Ishikawa (cell line): ENCODE measurements at regions not wholly inside any gene's neighbourhood (a gene's known extent, or its start where the extent isn't known, plus 50 kb on each side); places are given as distances from the start of the nearest gene placed in this dataset.

Experiments used
- FOXM1 ChIP-seq: IDR thresholded peaks from 2 replicates; pipeline ENCODE4 v1.6.1; 2012; ENCODE audit warnings: low read depth, borderline replicate concordance
- RAD21 ChIP-seq: IDR thresholded peaks from 2 replicates; pipeline ENCODE4 v1.6.1; 2012; ENCODE audit warnings: low read depth
- TF ChIP-seq, protein P1 (sequence below): IDR thresholded peaks from 2 replicates; pipeline ENCODE4 v1.6.1; 2012; ENCODE audit warnings: low read depth, mild to moderate bottlenecking

DNA sequence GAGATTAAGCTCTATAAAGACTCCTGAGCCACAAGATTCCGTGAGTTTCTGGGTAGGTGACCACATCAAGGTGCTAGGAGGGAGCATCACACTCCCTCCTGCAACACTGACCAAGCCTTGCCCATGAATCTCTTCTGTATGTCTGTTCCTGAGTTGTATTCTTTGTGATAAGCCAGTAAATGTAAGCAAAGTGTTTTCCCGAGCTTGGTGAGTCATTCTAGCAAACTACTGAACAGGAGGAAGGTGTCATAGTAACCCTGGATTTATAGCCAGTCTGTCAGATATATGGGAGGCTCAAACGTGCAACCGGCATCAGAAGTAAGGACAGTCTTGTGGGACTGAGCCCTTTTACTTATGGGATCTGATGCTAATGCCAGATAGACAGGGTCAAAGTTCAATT, 346.1 kb upstream of the KYNU start:
- TF ChIP-seq RAD21 (no peak), FOXM1 (no peak)
- TF ChIP-seq, protein P1, sequence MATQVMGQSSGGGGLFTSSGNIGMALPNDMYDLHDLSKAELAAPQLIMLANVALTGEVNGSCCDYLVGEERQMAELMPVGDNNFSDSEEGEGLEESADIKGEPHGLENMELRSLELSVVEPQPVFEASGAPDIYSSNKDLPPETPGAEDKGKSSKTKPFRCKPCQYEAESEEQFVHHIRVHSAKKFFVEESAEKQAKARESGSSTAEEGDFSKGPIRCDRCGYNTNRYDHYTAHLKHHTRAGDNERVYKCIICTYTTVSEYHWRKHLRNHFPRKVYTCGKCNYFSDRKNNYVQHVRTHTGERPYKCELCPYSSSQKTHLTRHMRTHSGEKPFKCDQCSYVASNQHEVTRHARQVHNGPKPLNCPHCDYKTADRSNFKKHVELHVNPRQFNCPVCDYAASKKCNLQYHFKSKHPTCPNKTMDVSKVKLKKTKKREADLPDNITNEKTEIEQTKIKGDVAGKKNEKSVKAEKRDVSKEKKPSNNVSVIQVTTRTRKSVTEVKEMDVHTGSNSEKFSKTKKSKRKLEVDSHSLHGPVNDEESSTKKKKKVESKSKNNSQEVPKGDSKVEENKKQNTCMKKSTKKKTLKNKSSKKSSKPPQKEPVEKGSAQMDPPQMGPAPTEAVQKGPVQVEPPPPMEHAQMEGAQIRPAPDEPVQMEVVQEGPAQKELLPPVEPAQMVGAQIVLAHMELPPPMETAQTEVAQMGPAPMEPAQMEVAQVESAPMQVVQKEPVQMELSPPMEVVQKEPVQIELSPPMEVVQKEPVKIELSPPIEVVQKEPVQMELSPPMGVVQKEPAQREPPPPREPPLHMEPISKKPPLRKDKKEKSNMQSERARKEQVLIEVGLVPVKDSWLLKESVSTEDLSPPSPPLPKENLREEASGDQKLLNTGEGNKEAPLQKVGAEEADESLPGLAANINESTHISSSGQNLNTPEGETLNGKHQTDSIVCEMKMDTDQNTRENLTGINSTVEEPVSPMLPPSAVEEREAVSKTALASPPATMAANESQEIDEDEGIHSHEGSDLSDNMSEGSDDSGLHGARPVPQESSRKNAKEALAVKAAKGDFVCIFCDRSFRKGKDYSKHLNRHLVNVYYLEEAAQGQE: no peak
